SK-MEL-5 (cell line): ENCODE measurements at regions not wholly inside any gene's neighbourhood (a gene's known extent, or its start where the extent isn't known, plus 50 kb on each side); places are given as distances from the start of the nearest gene placed in this dataset.

Experiments used
- DNase-seq: peaks from one replicate; pipeline ENCODE4 v3.0.0-alpha.2; 2016; ENCODE audit warnings: low read depth, low spot score
- in situ Hi-C: cut with HindIII; loops from 2 replicates; pipeline ENCODE4 v1.10.0; 2016; ENCODE audit warnings: low sequenced_read_pairs, high pct_unique_total_duplicates, low pct_unique_long_range_greater_than_20kb
- small RNA-seq, 2 experiments: library from RNA; depleted of rRNA; stranded (forward); fragments of <200 nt; gene quantifications; one replicate each; pipeline ENCODE3, GENCODE V24; 2014

GRCh38 chr5:74938250-74938933 is 72.2 kb upstream of the FAM169A start:
- DNase-seq, result no peak
- in situ Hi-C loops, result no loop called here

GRCh38 chr5:74935752-74936091 is 69.5 kb upstream of the FAM169A start:
- DNase-seq, result no peak

GRCh38 chr5:74934949-74935751 is 69.0 kb upstream of the FAM169A start:
- in situ Hi-C loops, result no loop called here
- peak; percentile 40 for DNase-seq

More at GRCh38 chr5:74935752-74936091, 69.5 kb upstream of the FAM169A start:
- in situ Hi-C loops, result no loop called here

- in situ Hi-C loops, result no loop called here
- DNase-seq, result no peak
These were observed 61.1 kb upstream of the FAM169A start for GRCh38 chr5:74927336-74927735.

GRCh38 chr5:74919487-74919886 is 53.3 kb upstream of the FAM169A start:
- in situ Hi-C loops, result no loop called here
- DNase-seq, result peak; percentile 73

GRCh38 chr5:74919041-74919440 is 52.9 kb upstream of the FAM169A start:
- in situ Hi-C loops, result no loop called here
- no peak for DNase-seq

GRCh38 chr5:74918232-74918669 is 52.1 kb upstream of the FAM169A start:
- no peak for DNase-seq
- in situ Hi-C loops, result no loop called here

- DNase-seq, result no peak
- in situ Hi-C loops, result no loop called here
These were observed 50.9 kb upstream of the FAM169A start for GRCh38 chr5:74916831-74917710.

Small RNA genes in the stretch of these regions (small RNA-seq; reads per million reads assigned to genes)
- gene AC116337.2, result 0 reads per million in 2 experiments
